ENCODE measurements at regions not wholly inside any gene's neighbourhood (a gene's known extent, or its start where the extent isn't known, plus 50 kb on each side); places are given as distances from the start of the nearest gene placed in this dataset.
"Not testable (repeated sequence)": the region's sequence is repeated elsewhere in the genome, so short reads cannot be mapped to it uniquely, and the experiment has no call there.

DNA sequence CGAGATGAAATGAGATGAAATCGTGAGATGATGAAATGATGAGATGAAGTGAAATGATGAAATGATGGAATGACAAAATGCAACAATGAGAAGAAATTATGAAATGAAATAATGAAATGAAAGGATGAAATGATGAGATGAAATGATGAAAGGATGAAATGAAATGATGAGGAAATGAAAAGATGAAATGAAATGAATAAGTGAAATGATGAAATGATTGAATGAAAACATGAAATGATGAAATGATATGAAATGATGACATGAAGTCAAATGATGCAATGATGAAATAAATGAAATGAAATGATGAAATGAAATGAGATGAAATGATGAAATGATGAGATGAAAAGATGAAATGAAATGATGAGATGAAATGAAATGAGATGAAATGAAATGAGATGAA, 467.7 kb downstream of the FAM72C start:
- not testable (repeated sequence) for H3K27me3 ChIP-seq (ENCODE audit: control insufficient read depth, insufficient read depth, low read length); H3K9me3 ChIP-seq (ENCODE audit: control insufficient read depth, low read depth, low read length); H3K9ac ChIP-seq (ENCODE audit: low read length); H3K4me3 ChIP-seq (ENCODE audit: low read length); H3K36me3 ChIP-seq (ENCODE audit: control insufficient read depth, low read depth, low read length); H3K27ac ChIP-seq (ENCODE audit: low read length); H3K4me1 ChIP-seq (ENCODE audit: control insufficient read depth, low read depth, low read length)

DNA sequence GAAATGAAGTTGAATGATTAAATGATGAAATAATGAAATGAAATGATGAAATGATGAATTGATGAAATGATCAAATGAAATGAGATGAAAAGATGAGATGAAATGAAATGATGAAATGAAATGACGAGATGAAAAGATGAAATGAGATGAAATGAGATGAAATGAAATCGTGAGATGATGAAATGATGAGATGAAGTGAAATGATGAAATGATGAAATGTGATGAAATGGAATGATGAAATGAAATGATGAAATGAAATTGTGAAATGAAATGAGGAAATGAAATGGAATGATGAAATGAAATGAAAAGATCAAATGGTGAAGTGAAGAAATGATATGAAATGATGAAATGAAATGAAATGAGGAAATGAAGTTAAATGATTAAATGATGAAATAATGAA, 468.7 kb downstream of the FAM72C start:
- H3K4me3 ChIP-seq (ENCODE audit: low read length); H3K27me3 ChIP-seq (ENCODE audit: control insufficient read depth, insufficient read depth, low read length); H3K9ac ChIP-seq (ENCODE audit: low read length); H3K27ac ChIP-seq (ENCODE audit: low read length); H3K36me3 ChIP-seq (ENCODE audit: control insufficient read depth, low read depth, low read length); H3K4me1 ChIP-seq (ENCODE audit: control insufficient read depth, low read depth, low read length); H3K9me3 ChIP-seq (ENCODE audit: control insufficient read depth, low read depth, low read length): not testable (repeated sequence)

DNA sequence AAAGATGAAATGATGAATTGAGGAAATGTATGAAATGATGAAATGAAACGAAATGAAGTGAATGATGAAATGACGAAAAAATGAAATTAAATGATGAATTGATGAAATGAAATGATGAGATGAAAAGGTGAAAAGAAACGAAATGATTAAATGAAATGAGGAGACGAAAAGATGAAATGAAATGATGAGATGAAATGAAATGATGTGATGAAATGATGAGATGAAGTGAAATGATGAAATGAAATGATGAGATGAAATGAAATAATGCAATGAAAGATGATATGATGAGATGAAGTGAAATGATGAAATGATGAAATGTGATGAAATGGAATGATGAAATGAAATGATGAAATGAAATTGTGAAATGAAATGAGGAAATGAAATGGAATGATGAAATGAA, 469.7 kb downstream of the FAM72C start:
- not testable (repeated sequence) for H3K36me3 ChIP-seq (ENCODE audit: control insufficient read depth, low read depth, low read length); H3K27ac ChIP-seq (ENCODE audit: low read length); H3K9ac ChIP-seq (ENCODE audit: low read length); H3K4me3 ChIP-seq (ENCODE audit: low read length); H3K9me3 ChIP-seq (ENCODE audit: control insufficient read depth, low read depth, low read length); H3K4me1 ChIP-seq (ENCODE audit: control insufficient read depth, low read depth, low read length); H3K27me3 ChIP-seq (ENCODE audit: control insufficient read depth, insufficient read depth, low read length)

DNA sequence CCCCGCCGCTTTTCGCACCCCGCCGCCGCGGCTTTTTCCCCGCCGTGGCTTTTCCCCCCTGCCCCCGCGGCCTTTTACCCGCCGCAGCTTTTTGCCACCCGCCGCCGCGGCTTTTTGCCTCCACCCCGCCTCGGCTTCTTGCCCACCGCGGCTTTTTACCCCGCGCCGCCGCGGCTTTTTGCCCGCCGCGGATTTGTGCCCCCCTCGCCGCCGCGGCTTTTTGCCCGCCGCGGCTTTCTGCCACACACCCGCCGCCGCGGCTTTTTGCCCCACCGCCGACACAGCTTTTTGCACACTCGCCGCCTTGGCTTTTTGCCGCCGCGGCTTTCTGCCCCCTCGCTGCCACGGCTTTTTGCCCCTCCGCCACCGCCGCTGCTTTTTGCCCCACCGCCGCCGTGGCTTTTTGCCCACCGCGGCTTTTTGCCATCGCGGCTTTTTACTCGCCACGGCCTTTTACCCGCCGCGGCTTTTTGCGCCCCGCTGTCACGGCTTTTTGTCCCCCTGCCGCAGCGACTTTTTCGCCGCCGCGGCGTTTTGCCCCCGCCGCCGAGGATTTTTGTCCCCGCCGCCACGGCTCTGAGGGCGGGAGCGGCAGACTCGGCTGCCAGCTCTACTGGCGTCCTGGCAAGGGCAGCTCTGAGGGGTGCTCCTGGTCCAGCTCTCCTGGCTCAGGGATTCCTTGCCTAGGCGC, 473.6 kb downstream of the FAM72C start:
- H3K4me1 ChIP-seq (ENCODE audit: control insufficient read depth, low read depth, low read length); H3K9ac ChIP-seq (ENCODE audit: low read length); H3K27ac ChIP-seq (ENCODE audit: low read length); H3K36me3 ChIP-seq (ENCODE audit: control insufficient read depth, low read depth, low read length); H3K4me3 ChIP-seq (ENCODE audit: low read length); H3K9me3 ChIP-seq (ENCODE audit: control insufficient read depth, low read depth, low read length); H3K27me3 ChIP-seq (ENCODE audit: control insufficient read depth, insufficient read depth, low read length): not testable (repeated sequence)

DNA sequence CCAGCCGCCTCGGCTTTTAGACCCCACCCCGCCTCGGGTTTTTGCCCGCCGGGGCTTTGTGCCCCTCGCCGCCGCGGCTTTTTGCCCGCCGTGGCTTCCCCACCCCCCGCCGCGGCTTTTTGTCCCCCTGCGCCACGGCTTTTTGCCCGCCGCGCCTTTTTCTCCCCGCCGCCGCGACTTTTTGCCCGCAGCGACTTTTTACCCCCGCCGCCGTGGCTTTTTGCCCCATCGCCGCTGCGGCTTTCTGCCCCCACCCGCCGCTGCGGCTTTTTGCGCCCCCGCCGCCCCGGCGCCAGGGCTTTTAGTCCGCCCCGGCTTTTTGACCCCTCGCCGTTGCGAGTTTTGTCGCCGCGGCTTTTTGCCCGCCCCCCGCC, 474.4 kb downstream of the FAM72C start:
- no peak overlapping the region for H3K4me3 ChIP-seq (ENCODE audit: low read length)
- no peak overlapping the region for H3K9ac ChIP-seq (ENCODE audit: low read length)
- no peaks in the 10 kb centered on the region for H3K9me3 ChIP-seq (ENCODE audit: control insufficient read depth, low read depth, low read length)
- no peak overlapping the region for H3K27ac ChIP-seq (ENCODE audit: low read length)
- no peaks in the 10 kb centered on the region for H3K36me3 ChIP-seq (ENCODE audit: control insufficient read depth, low read depth, low read length)
- H3K4me1 ChIP-seq (ENCODE audit: control insufficient read depth, low read depth, low read length) = no peaks in the 10 kb centered on the region
- peaks cover 5% of the 10 kb centered on the region for H3K27me3 ChIP-seq (ENCODE audit: control insufficient read depth, insufficient read depth, low read length)

DNA sequence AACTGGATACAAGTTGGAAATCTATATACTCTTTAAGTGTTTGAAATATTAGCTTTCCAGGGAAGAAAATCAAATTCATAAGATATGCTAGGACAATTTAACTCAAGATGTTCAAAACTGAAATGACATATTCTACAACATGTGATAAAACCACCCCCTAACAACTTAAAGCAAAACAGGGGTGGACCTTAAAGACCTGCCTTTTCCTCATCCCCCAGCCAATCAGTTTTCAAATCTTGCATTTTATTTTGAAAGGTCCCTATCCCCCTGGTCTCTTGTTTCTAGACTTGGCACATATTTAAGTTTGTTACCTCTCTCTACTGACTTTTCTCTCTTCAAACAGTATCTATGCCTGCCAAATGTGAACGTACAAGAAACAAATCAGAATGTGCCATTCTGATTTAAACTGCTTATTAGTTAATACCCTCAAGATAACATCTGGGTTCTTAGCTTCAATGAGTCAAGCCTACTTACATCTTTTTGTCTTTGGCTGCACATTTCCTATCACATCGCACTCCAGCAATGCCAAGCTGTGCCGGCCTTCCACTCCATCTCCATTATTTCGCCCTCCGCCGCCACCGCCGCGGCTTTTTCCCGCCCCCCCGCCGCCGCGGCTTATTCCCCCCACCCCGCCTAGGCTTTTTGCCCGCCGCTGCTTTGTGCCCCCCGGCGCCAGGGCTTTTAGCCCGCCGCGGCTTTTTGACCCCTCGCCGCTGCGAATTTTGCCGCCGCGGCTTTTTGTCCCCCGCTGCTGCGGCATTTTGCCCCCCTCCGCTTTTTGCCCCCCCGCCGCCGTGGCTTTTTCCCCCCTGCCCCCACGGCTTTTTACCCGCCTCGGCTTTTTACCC, 475.0 kb downstream of the FAM72C start:
- H3K9ac ChIP-seq (ENCODE audit: low read length); H3K27me3 ChIP-seq (ENCODE audit: control insufficient read depth, insufficient read depth, low read length); H3K27ac ChIP-seq (ENCODE audit: low read length); H3K4me1 ChIP-seq (ENCODE audit: control insufficient read depth, low read depth, low read length); H3K4me3 ChIP-seq (ENCODE audit: low read length); H3K9me3 ChIP-seq (ENCODE audit: control insufficient read depth, low read depth, low read length); H3K36me3 ChIP-seq (ENCODE audit: control insufficient read depth, low read depth, low read length): not testable (repeated sequence)

Data from iPS-18a (cell line).